Tibial nerve (tissue), 3 donors: ENCODE measurements at regions not wholly inside any gene's neighbourhood (a gene's known extent, or its start where the extent isn't known, plus 50 kb on each side); places are given as distances from the start of the nearest gene placed in this dataset.

ENCODE experiments used
- EP300 ChIP-seq, 2 donors: sonication (generic); formaldehyde crosslinking; IDR thresholded peaks; one replicate each; pipeline ENCODE4 v1.6.1; 2017; ENCODE audit warnings: antibody characterized with exemption in 2 of 2, mild to moderate bottlenecking in 1 of 2
- POLR2A ChIP-seq, 2 donors: fragments of 450-650 bp; IDR thresholded peaks; one replicate each; pipeline ENCODE4 v1.6.1; 2017; ENCODE audit warnings: antibody characterized with exemption in 2 of 2, mild to moderate bottlenecking in 2 of 2, moderate library complexity in 2 of 2

DNA sequence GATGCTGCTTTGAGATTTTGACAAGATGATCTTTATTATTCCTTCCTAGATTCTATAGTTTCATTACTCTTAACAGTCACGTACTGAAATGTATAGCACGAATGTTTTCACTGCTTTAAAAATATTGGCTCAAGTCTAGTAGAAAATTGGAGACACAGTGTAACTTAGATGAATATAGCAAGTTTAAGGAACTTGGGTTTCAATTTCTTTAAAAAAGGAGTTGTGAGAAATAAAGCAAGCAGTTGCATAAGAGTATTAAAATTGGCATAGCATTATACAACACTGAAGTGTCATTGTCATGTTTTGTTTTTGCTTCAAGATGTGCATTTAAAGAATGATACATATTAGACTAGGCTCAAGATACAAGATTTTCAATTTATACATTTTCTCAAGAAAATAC, 624.8 kb upstream of the NOVA1 start:
- TF ChIP-seq POLR2A (IDR thresholded peaks at IDR 0.05) (no peak), EP300 (IDR thresholded peaks at IDR 0.05) (no peak)
